ENCODE measurements at regions not wholly inside any gene's neighbourhood (a gene's known extent, or its start where the extent isn't known, plus 50 kb on each side); places are given as distances from the start of the nearest gene placed in this dataset.

DNA sequence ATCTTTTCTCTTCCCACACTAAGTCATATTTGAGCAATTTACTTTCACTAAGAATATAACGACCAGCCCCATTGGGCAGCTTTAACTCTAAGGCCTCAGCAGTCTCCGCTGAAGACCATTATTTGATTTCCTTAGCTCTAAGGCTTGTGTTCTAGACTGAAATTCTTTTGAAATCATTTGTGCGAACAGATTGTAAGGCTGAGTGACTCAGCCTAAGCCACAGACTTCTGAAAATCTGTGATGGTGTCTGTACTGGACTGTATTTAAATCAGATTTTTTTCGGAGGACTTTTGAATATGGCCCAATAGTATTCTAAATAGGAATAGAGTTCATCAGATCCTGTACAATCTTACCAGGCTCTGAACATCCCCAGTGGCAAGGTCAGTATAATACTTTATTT lies 150.3 kb upstream of the TECRL start:
- no peaks in the 10 kb centered on the region for H3K4me1 ChIP-seq (ENCODE audit: control insufficient read depth, insufficient read depth, low read length)
- H3K4ac ChIP-seq (ENCODE audit: low read depth, low read length) = no peak overlapping the region
- intact Hi-C loops (cut with micrococcal nuclease) (no loop called here), in situ Hi-C loops (cut with MboI; ENCODE audit: low sequenced_read_pairs) (no loop called here), dilution Hi-C loops (cut with HindIII; ENCODE audit: low sequenced_read_pairs, unreplicated experiment) (no loop called here)
- no peak for DNase-seq
- no TSS peak for BruUV-seq (replicated peaks)
- H2AK9ac ChIP-seq (replicated peaks; ENCODE audit: low read depth, low read length, poor library complexity) = no peak overlapping the region
- H4K91ac ChIP-seq (ENCODE audit: insufficient read depth, low read depth, low read length) = no peak overlapping the region
- no peak overlapping the region for H3K56ac ChIP-seq (ENCODE audit: extremely low read depth, insufficient read depth, low read length)
- ATAC-seq (ENCODE audit: low read depth) = no peak
- ChIA-PET CTCF (no interaction called here), POLR2A (ENCODE audit: unreplicated experiment) (no interaction called here)
- no peak overlapping the region for H2BK15ac ChIP-seq (ENCODE audit: low read depth, low read length)
- H3K14ac ChIP-seq (replicated peaks; ENCODE audit: low read depth, low read length) = no peak overlapping the region
- no peaks in the 10 kb centered on the region for H3K9me3 ChIP-seq (ENCODE audit: control insufficient read depth, insufficient read depth, low read length)
- no peak overlapping the region for H2AFZ ChIP-seq (replicated peaks; ENCODE audit: low read length, poor library complexity)
- H3K27me3 ChIP-seq (ENCODE audit: control insufficient read depth, insufficient read depth, low read length) = no peaks in the 10 kb centered on the region
- H2BK120ac ChIP-seq (ENCODE audit: low read depth, low read length) = no peak overlapping the region
- H4K5ac ChIP-seq (ENCODE audit: low read depth, low read length) = no peak overlapping the region
- no peak overlapping the region for H2BK20ac ChIP-seq (ENCODE audit: low read depth, low read length)
- no peak overlapping the region for H3K4me2 ChIP-seq (ENCODE audit: low read depth, low read length)
- WGBS, 2 experiments (ENCODE audit: extremely low coverage in 2 of 2, insufficient read length in 1 of 2) = no CpG with 5 or more reads among the region's 4 CpGs
- no peaks in the 10 kb centered on the region for H3K9me1 ChIP-seq (ENCODE audit: insufficient read depth, low read length)
- TF ChIP-seq CHD1 (IDR thresholded peaks at IDR 0.05; ENCODE audit: low read depth, low read length) = no peak
- no peak for TF ChIP-seq NFE2L2 (IDR thresholded peaks at IDR 0.05; ENCODE audit: low read depth, low read length)
- TF ChIP-seq BHLHE40 (IDR thresholded peaks at IDR 0.05; ENCODE audit: low read depth, low read length) = no peak
- TF ChIP-seq RFX5 (IDR thresholded peaks at IDR 0.05; ENCODE audit: low read depth, low read length) = no peak
- TF ChIP-seq MAZ (IDR thresholded peaks at IDR 0.05; ENCODE audit: borderline replicate concordance, low read depth, low read length) = no peak
- no peak for TF ChIP-seq POLR2A (IDR thresholded peaks at IDR 0.05; ENCODE audit: low read depth, low read length)
- no peak for TF ChIP-seq SMC3 (IDR thresholded peaks at IDR 0.05; ENCODE audit: low read depth, low read length)
- no peak for TF ChIP-seq RAD21 (IDR thresholded peaks at IDR 0.05; ENCODE audit: low read length)
- TF ChIP-seq, protein P1, sequence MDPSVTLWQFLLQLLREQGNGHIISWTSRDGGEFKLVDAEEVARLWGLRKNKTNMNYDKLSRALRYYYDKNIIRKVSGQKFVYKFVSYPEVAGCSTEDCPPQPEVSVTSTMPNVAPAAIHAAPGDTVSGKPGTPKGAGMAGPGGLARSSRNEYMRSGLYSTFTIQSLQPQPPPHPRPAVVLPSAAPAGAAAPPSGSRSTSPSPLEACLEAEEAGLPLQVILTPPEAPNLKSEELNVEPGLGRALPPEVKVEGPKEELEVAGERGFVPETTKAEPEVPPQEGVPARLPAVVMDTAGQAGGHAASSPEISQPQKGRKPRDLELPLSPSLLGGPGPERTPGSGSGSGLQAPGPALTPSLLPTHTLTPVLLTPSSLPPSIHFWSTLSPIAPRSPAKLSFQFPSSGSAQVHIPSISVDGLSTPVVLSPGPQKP (IDR thresholded peaks at IDR 0.05; ENCODE audit: borderline replicate concordance, low read depth, low read length) = no peak
- no peak for TF ChIP-seq FOS (IDR thresholded peaks at IDR 0.05; ENCODE audit: low read depth, low read length)
- TF ChIP-seq MAFK (IDR thresholded peaks at IDR 0.05; ENCODE audit: low read depth, low read length) = no peak
- TF ChIP-seq, protein P2, sequence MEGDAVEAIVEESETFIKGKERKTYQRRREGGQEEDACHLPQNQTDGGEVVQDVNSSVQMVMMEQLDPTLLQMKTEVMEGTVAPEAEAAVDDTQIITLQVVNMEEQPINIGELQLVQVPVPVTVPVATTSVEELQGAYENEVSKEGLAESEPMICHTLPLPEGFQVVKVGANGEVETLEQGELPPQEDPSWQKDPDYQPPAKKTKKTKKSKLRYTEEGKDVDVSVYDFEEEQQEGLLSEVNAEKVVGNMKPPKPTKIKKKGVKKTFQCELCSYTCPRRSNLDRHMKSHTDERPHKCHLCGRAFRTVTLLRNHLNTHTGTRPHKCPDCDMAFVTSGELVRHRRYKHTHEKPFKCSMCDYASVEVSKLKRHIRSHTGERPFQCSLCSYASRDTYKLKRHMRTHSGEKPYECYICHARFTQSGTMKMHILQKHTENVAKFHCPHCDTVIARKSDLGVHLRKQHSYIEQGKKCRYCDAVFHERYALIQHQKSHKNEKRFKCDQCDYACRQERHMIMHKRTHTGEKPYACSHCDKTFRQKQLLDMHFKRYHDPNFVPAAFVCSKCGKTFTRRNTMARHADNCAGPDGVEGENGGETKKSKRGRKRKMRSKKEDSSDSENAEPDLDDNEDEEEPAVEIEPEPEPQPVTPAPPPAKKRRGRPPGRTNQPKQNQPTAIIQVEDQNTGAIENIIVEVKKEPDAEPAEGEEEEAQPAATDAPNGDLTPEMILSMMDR (conservative IDR thresholded peaks at IDR 0.05; ENCODE audit: low read depth, low read length) = no peak
- TF ChIP-seq CEBPB (IDR thresholded peaks at IDR 0.05; ENCODE audit: low read depth, low read length) = no peak
- TF ChIP-seq, protein P3, sequence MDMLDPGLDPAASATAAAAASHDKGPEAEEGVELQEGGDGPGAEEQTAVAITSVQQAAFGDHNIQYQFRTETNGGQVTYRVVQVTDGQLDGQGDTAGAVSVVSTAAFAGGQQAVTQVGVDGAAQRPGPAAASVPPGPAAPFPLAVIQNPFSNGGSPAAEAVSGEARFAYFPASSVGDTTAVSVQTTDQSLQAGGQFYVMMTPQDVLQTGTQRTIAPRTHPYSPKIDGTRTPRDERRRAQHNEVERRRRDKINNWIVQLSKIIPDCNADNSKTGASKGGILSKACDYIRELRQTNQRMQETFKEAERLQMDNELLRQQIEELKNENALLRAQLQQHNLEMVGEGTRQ (IDR thresholded peaks at IDR 0.05; ENCODE audit: low read depth, low read length) = no peak
- no peak for TF ChIP-seq MXI1 (IDR thresholded peaks at IDR 0.05; ENCODE audit: borderline replicate concordance, low read depth, low read length)
- TF ChIP-seq RCOR1 (IDR thresholded peaks at IDR 0.05; ENCODE audit: insufficient replicate concordance, low read length) = no peak
- no peak overlapping the region for H2AK5ac ChIP-seq (ENCODE audit: low read depth, low read length)
- H3K36me3 ChIP-seq (ENCODE audit: control insufficient read depth, insufficient read depth, low read length) = no peaks in the 10 kb centered on the region
- H3K4me3 ChIP-seq (ENCODE audit: insufficient read depth, low read depth, low read length) = no peak overlapping the region
- H3K18ac ChIP-seq (ENCODE audit: low read depth, low read length) = no peak overlapping the region
- H4K8ac ChIP-seq (ENCODE audit: low read depth in 2 of 2, low read length in 2 of 2) = no peak overlapping the region
- H3K27ac ChIP-seq (ENCODE audit: insufficient read depth, low read length) = no peak overlapping the region
- no peaks in the 10 kb centered on the region for H4K20me1 ChIP-seq (ENCODE audit: insufficient read depth, low read length)
- no peaks in the 10 kb centered on the region for H3K79me1 ChIP-seq (ENCODE audit: low read depth in 1 of 2, low read length in 2 of 2)
- H2BK5ac ChIP-seq (ENCODE audit: low read depth, low read length, poor library complexity, severe bottlenecking) = no peak overlapping the region
- H3K23ac ChIP-seq (ENCODE audit: low read depth, low read length) = no peak overlapping the region
- H3K9ac ChIP-seq (ENCODE audit: low read depth, low read length) = no peak overlapping the region

Data from IMR-90 (cell line).